NCI-H82 treated with DMSO at 0.1 percent for 48 hours (cell line): ENCODE measurements at regions not wholly inside any gene's neighbourhood (a gene's known extent, or its start where the extent isn't known, plus 50 kb on each side); places are given as distances from the start of the nearest gene placed in this dataset.
"Not testable (repeated sequence)": the region's sequence is repeated elsewhere in the genome, so short reads cannot be mapped to it uniquely, and the experiment has no call there.

Experiments used
- DNase-seq: peaks from one replicate; lab custom pipeline; 2025; ENCODE audit not compliant: unreplicated experiment; lab: John Stamatoyannopoulos, UW

- no peak for DNase-seq
These were observed 52.5 kb downstream of the RHOB start for GRCh38 chr2:20499387-20499786.

GRCh38 chr2:20501974-20502373, 55.1 kb downstream of the RHOB start:
- no peak for DNase-seq

- not testable (repeated sequence) for DNase-seq
These were observed 55.6 kb downstream of the RHOB start for GRCh38 chr2:20502496-20502895.

GRCh38 chr2:20504174-20504573, 57.3 kb downstream of the RHOB start:
- no peak for DNase-seq

GRCh38 chr2:20506201-20506685, 59.4 kb downstream of the RHOB start:
- no peak for DNase-seq

- DNase-seq = peak; percentile 32
These were observed 60.4 kb downstream of the RHOB start for GRCh38 chr2:20507166-20507692.

- no peak for DNase-seq
These were observed 60.8 kb downstream of the RHOB start for GRCh38 chr2:20507711-20508110.

GRCh38 chr2:20509301-20509769, 62.5 kb downstream of the RHOB start:
- DNase-seq = peak; percentile 49

GRCh38 chr2:20509770-20510490, 63.1 kb downstream of the RHOB start:
- DNase-seq = peak; percentile 71

- no peak for DNase-seq
These were observed 64.3 kb downstream of the RHOB start for GRCh38 chr2:20511130-20511529.

- DNase-seq = no peak
These were observed 65.3 kb downstream of the RHOB start for GRCh38 chr2:20512061-20512605.

- DNase-seq = no peak
These were observed 67.1 kb downstream of the RHOB start for GRCh38 chr2:20513946-20514345.

GRCh38 chr2:20514596-20515269, 67.9 kb downstream of the RHOB start:
- DNase-seq = no peak

- DNase-seq = no peak
These were observed 68.7 kb downstream of the RHOB start for GRCh38 chr2:20515290-20516220.

- DNase-seq = no peak
These were observed 69.4 kb downstream of the RHOB start for GRCh38 chr2:20516291-20516645.

- DNase-seq = no peak
These were observed 69.9 kb downstream of the RHOB start for GRCh38 chr2:20516646-20517341.

- no peak for DNase-seq
These were observed 72.4 kb downstream of the RHOB start for GRCh38 chr2:20519309-20519708.

- no peak for DNase-seq
These were observed 73.3 kb downstream of the RHOB start for GRCh38 chr2:20520128-20520527.

GRCh38 chr2:20521193-20521592, 74.3 kb downstream of the RHOB start:
- no peak for DNase-seq

GRCh38 chr2:20521682-20522189, 74.9 kb downstream of the RHOB start:
- DNase-seq = no peak
